Liver (tissue), 3 donors: ENCODE measurements at regions not wholly inside any gene's neighbourhood (a gene's known extent, or its start where the extent isn't known, plus 50 kb on each side); places are given as distances from the start of the nearest gene placed in this dataset.

Experiments used
- EGR1 ChIP-seq, 2 donors: IDR thresholded peaks; 2 replicates each; pipeline ENCODE4 v1.6.1; 2016 to 2018; ENCODE audit warnings: antibody characterized with exemption in 2 of 2, low read depth in 2 of 2
- GABPA ChIP-seq, 2 donors: IDR thresholded peaks in 1 of 2; conservative IDR thresholded peaks in 1 of 2; 2 replicates each; pipeline ENCODE4 v1.6.1; 2016; ENCODE audit warnings: antibody characterized with exemption in 2 of 2, mild to moderate bottlenecking in 1 of 2, moderate library complexity in 1 of 2
- HNF4A ChIP-seq, 2 donors: conservative IDR thresholded peaks; 2 replicates each; pipeline ENCODE4 v1.6.1; 2016; ENCODE audit warnings: antibody characterized with exemption in 2 of 2, mild to moderate bottlenecking in 2 of 2
- JUND ChIP-seq, 2 donors: IDR thresholded peaks; 2 replicates each; pipeline ENCODE4 v1.6.1; 2016; ENCODE audit warnings: antibody characterized with exemption in 2 of 2
- MAX ChIP-seq: IDR thresholded peaks from 2 replicates; pipeline ENCODE4 v1.6.1; 2016; ENCODE audit warnings: antibody characterized with exemption
- RAD21 ChIP-seq, 2 donors: IDR thresholded peaks; 2 replicates each; pipeline ENCODE4 v1.6.1; 2016; ENCODE audit warnings: antibody characterized with exemption in 2 of 2, mild to moderate bottlenecking in 2 of 2
- TAF1 ChIP-seq: conservative IDR thresholded peaks from 2 replicates; pipeline ENCODE4 v1.6.1; 2016; ENCODE audit warnings: antibody characterized with exemption, mild to moderate bottlenecking
- YY1 ChIP-seq: IDR thresholded peaks from 2 replicates; pipeline ENCODE4 v1.6.1; 2016; ENCODE audit warnings: antibody characterized with exemption, mild to moderate bottlenecking
- TF ChIP-seq, protein P1 (sequence below): fragments of 150-350 bp; IDR thresholded peaks from 2 replicates; pipeline ENCODE4 v1.5.1; 2017; ENCODE audit warnings: improper control_type of control experiment, low read depth, low read length; ENCODE audit not compliant: missing input control
- TF ChIP-seq, protein P2 (sequence below): IDR thresholded peaks from 2 replicates; pipeline ENCODE4 v1.6.1; 2016; ENCODE audit warnings: antibody characterized with exemption
- TF ChIP-seq, protein P3 (sequence below): IDR thresholded peaks from 2 replicates; pipeline ENCODE4 v1.6.1; 2016; ENCODE audit warnings: antibody characterized with exemption, mild to moderate bottlenecking
- donor health status: healthy.
- donor health status: healthy.

DNA sequence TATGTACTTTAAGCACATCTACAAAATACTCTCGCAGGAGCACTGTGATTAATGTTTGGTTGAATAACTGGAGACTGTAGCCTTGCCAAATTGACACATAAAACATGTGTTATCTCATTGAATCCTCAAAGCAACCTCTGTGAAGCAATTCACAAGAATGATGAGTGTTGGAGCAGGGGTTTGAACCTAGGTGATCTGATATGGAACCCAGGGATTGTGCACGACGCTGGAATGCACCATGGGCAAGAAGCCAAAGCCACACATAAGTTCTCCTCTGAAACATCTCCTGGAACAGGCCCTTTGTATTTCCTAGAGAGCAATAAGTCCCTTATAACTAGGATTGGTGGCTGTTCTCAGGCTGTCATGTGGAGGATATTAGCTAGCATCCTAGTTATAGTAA is 124.6 kb upstream of the IVNS1ABP start:
- TF ChIP-seq, protein P1, sequence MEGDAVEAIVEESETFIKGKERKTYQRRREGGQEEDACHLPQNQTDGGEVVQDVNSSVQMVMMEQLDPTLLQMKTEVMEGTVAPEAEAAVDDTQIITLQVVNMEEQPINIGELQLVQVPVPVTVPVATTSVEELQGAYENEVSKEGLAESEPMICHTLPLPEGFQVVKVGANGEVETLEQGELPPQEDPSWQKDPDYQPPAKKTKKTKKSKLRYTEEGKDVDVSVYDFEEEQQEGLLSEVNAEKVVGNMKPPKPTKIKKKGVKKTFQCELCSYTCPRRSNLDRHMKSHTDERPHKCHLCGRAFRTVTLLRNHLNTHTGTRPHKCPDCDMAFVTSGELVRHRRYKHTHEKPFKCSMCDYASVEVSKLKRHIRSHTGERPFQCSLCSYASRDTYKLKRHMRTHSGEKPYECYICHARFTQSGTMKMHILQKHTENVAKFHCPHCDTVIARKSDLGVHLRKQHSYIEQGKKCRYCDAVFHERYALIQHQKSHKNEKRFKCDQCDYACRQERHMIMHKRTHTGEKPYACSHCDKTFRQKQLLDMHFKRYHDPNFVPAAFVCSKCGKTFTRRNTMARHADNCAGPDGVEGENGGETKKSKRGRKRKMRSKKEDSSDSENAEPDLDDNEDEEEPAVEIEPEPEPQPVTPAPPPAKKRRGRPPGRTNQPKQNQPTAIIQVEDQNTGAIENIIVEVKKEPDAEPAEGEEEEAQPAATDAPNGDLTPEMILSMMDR, result no peak
- TF ChIP-seq EGR1 (IDR thresholded peaks at IDR 0.05; ENCODE audit: low read depth in 2 of 2) (no peak), JUND (IDR thresholded peaks at IDR 0.05) (no peak), GABPA (IDR thresholded peaks at IDR 0.05 in 1 of 2, conservative IDR thresholded peaks at IDR 0.05 in 1 of 2) (no peak), MAX (no peak), TAF1 (no peak), YY1 (no peak), RAD21 (IDR thresholded peaks at IDR 0.05) (no peak), HNF4A (conservative IDR thresholded peaks at IDR 0.05) (no peak)
- TF ChIP-seq, protein P2, sequence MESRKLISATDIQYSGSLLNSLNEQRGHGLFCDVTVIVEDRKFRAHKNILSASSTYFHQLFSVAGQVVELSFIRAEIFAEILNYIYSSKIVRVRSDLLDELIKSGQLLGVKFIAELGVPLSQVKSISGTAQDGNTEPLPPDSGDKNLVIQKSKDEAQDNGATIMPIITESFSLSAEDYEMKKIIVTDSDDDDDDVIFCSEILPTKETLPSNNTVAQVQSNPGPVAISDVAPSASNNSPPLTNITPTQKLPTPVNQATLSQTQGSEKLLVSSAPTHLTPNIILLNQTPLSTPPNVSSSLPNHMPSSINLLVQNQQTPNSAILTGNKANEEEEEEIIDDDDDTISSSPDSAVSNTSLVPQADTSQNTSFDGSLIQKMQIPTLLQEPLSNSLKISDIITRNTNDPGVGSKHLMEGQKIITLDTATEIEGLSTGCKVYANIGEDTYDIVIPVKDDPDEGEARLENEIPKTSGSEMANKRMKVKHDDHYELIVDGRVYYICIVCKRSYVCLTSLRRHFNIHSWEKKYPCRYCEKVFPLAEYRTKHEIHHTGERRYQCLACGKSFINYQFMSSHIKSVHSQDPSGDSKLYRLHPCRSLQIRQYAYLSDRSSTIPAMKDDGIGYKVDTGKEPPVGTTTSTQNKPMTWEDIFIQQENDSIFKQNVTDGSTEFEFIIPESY, result no peak
- TF ChIP-seq, protein P3, sequence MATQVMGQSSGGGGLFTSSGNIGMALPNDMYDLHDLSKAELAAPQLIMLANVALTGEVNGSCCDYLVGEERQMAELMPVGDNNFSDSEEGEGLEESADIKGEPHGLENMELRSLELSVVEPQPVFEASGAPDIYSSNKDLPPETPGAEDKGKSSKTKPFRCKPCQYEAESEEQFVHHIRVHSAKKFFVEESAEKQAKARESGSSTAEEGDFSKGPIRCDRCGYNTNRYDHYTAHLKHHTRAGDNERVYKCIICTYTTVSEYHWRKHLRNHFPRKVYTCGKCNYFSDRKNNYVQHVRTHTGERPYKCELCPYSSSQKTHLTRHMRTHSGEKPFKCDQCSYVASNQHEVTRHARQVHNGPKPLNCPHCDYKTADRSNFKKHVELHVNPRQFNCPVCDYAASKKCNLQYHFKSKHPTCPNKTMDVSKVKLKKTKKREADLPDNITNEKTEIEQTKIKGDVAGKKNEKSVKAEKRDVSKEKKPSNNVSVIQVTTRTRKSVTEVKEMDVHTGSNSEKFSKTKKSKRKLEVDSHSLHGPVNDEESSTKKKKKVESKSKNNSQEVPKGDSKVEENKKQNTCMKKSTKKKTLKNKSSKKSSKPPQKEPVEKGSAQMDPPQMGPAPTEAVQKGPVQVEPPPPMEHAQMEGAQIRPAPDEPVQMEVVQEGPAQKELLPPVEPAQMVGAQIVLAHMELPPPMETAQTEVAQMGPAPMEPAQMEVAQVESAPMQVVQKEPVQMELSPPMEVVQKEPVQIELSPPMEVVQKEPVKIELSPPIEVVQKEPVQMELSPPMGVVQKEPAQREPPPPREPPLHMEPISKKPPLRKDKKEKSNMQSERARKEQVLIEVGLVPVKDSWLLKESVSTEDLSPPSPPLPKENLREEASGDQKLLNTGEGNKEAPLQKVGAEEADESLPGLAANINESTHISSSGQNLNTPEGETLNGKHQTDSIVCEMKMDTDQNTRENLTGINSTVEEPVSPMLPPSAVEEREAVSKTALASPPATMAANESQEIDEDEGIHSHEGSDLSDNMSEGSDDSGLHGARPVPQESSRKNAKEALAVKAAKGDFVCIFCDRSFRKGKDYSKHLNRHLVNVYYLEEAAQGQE, result no peak
